IPS DF 19.7 (cell line): ENCODE measurements at regions not wholly inside any gene's neighbourhood (a gene's known extent, or its start where the extent isn't known, plus 50 kb on each side); places are given as distances from the start of the nearest gene placed in this dataset.

Experiments used
- DNase-seq: peaks from one replicate; pipeline ENCODE4 v3.0.0-alpha.2; 2013; ENCODE audit warnings: low read depth, low spot score

DNA sequence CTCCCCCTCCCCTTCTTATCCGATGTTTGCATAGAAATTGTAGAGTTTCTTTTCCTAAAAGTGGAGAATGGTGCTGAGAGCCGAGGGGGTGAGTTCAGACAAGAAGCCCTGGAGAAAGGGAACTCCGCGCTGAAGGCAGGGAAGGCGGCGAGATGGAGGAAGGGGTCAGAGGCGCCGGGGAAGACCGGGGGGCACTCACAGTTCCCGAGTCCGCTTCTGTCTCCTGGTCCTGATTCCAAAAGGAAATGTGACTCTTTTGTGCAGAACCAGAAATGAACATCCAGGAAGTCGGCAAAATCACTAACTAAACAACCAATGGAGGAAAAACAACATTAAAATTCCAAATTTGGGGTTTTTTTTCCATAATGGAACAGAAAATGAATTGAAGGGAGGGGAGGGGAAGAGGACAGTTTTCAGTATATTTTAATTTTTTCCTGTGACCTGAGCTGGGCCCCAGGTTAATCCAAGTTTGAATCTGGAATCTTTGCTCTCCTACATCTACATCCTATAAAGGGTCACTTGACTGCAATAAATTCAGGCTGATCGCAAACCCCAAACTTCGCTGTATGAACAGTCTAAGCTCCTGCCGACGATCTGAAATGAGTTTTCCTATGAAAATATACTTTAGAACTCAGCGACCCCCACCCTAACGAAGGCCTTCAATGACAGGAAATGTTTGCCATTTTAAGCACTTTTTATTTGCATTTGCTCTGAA, 252.3 kb downstream of the C16orf95 start:
- no peak for DNase-seq

GRCh38 chr16:87065446-87066132, 251.6 kb downstream of the C16orf95 start:
- DNase-seq: no peak

- DNase-seq: no peak
These were observed 250.8 kb downstream of the C16orf95 start for GRCh38 chr16:87066133-87067002.

DNA sequence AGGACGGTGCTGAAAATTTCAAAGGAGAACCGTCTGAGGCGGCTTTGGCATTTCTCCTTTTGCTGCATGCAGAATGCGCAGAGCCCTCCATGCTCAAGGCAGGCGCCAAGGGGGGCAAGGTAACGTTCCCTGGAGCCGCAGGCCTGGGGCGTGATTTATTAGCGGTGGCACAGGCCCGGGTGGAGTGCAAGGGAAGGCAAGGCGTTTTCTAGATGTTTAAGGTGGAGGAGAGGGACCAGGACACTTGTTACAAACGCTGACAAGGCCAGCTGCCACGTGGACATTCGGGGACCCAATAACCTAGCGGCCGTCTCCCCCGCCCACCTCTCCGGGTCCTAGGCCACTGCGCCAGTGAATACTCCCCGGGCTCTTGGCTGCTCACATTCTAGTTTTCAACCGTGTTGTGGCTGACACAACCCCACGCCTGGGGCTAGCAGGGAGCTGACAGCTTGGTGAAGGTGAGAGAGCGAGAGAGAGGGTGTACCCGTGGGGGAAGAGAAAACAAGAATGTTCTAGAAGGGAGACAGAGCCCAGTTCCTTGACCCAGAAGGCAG, 250.1 kb downstream of the C16orf95 start:
- DNase-seq: no peak

- no peak for DNase-seq
These were observed 249.1 kb downstream of the C16orf95 start for GRCh38 chr16:87067836-87068761.

DNA sequence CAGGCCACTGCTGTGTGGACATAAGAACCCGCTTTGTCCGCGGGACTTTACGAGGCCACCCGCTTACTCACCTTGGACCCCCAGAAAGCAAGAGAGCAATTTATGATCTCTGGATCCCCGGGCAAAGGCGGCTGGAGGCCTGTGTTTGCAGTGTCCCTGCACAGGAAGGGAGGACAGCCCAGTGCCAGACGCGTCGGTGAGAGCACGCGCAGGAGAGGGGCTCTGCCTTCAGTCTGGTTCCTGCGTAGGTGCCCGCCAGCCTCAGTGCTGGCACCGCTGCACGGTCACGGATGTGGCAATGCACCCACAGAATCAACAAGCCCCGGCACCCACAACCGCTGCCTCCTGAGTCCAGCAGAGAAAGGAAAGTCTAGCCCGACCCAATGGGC, 248.4 kb downstream of the C16orf95 start:
- DNase-seq: no peak

DNA sequence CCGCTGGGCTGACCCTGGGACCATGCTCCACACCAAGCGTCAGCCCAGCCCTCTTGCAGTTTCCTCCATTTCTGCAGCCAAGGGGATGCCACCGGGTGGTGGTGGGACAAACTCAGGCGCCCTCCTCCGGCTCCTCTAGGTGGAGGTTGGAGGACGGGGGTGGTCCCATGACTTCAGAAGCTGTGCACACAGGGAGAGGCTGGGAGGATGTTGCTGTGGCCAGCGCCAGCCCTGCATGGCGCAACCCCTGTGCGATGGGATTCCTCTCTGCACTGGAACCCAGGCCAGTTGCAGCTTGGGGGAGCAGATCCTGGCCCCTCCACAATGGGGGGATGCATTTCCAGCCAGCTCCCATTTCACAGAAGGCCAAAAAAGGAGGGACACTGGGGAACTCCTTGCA, 246.5 kb downstream of the C16orf95 start:
- DNase-seq: no peak

DNA sequence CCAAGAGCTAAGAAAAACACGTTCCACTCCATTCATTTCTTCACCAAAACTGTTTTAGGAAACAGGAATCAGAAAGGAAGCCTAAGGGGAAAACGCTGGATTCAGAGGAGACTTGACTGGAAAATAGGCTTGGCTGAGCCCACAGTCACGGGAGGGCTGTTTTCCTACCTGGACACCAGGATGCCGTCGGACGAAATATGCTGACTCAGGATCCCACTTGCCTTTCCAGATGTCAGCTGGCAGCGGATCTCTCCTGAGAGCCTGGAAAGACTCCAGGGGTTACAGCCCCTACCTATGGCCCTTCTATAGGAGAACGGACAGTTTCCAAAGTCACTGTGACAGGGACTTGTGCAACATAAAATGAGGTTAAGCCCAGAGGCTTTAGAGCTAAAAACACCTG, 245.1 kb downstream of the C16orf95 start:
- DNase-seq: no peak

DNA sequence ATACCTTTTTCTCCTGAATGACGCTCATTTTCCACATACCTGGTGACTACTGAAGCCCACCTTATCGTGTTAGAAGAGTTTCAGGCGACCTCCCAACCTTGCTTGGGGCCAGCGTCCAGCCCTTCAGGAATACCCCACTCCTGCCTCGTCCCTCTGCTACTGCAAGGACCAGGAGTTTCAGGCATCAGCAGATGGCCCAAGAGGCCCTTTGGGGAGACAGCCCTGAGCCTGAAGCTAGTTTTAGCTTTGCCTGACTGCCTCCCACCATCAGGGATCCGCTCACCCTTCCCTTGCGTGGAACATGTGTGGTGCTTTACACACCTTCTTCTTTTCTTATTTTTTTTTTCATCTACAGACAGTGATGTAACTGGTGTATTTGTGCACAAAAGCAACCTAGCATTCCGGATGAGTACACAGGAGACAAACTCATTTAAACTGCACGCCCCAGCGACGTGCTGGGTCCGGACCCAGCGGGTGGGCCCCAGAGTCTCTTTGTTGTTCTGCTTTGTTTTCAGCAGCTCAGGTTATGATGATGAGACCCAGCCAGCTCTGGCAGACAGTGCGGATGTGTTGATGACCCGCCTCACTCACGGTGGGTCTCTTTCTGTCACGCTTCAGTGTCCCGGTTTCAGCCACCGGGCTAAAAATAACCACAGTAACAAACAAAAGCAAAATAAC, 242.4 kb downstream of the C16orf95 start:
- no peak for DNase-seq

DNA sequence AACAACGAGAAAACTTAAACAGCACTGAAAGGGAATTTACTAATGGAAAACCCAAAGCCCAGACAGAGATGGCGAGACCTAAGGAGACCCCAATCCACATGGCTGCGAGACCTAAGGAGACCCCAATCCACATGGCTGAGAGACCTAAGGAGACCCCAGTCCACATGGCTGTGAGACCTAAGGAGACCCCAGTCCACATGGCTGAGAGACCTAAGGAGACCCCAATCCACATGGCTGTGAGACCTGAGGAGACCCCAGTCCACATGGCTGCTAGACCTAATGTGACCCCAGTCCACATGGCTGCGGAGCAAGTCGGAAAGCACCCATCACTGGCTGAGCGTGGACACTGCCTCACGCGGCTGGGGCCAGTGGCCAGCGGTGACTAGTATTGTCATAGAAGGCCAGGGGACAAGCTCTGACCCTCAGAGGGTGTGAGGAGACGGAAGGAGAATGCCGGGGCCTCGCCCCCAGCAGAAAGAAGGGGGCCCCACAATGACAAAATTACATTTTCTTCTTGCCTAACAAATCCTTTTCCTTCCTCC, 241.8 kb downstream of the C16orf95 start:
- no peak for DNase-seq

DNA sequence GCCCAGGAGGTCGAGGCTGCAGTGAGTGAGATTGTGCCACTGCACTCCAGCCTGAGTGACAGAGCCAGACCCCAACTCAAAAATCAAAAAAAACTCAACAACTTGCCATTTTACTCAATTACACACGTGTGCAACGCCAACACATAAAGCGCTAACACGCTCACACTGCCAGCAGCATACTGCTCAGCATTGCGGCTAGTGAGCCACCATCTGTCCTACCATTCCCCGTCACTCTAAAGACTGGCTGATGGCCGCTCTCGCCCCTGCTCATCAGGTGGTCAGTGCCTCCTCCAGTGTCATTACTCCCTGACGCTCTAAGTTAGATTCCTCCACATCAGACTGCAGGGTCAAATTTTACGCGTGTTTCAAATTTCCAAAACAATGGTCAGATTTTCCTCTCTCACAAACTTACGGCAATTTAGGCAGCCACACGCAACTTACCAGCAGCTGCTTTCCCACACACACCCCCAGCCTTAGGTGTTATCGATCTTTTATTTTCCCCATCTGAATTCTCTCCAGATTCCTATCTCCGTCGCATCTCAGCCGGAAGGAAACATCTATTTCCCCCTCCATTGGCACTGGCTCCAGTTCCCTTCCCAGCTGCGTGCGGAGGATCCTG, 240.8 kb downstream of the C16orf95 start:
- DNase-seq: no peak

GRCh38 chr16:87076950-87077749, 240.0 kb downstream of the C16orf95 start:
- no peak for DNase-seq

- DNase-seq: no peak
These were observed 239.5 kb downstream of the C16orf95 start for GRCh38 chr16:87077750-87078127.

GRCh38 chr16:87080571-87081167, 236.5 kb downstream of the C16orf95 start:
- no peak for DNase-seq

GRCh38 chr16:87085441-87085840, 231.8 kb downstream of the C16orf95 start:
- no peak for DNase-seq

DNA sequence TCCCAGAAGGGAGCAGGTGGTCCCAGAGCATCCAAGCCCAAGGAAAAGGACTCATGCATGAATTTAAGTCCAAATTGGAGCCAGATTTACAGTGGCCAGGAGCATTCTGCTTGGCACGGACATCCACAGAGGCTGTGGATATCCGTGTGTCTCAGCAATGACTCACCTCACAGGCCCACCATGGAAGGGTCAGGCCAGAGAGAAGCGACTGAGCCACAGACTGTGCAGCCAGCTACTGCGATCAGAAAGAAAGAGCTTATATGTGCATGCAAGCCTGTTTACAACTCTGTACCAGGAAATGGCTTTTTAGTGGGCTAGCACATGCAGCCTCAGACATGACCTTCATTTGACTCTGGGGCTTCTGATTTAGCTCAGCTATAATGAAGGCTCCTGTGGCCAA, 231.0 kb downstream of the C16orf95 start:
- DNase-seq: no peak

- peak; percentile 50 for DNase-seq
These were observed 230.6 kb downstream of the C16orf95 start for GRCh38 chr16:87086575-87086974.

DNA sequence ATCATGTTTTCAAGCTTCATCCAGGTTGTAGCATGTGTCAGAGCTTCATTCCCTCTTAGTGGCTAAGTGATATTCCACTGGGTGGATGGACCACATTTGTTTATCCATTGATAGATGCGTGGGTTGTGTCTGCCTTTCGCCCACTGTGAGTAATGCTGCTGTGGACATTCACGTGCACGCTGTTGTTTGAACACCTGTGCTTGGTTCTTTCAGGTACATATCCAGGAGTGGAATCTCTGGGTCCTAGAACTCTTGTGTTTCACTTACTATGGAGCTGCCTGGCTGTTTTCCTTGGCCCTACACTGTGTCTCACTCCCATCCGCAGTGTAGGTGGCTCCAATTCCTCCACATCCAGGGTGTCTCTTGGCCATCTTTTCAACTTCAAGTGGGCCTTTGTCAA, 224.2 kb downstream of the C16orf95 start:
- no peak for DNase-seq
